Right lobe of liver (tissue), 4 donors: ENCODE measurements at regions not wholly inside any gene's neighbourhood (a gene's known extent, or its start where the extent isn't known, plus 50 kb on each side); places are given as distances from the start of the nearest gene placed in this dataset.
"Not testable (repeated sequence)": the region's sequence is repeated elsewhere in the genome, so short reads cannot be mapped to it uniquely, and the experiment has no call there.

Source experiments
- CTCF ChIP-seq, 4 donors: fragments of 200-600 bp in 3 of 4; fragments of 450-650 bp in 1 of 4; IDR thresholded peaks; one replicate each; pipeline versions ENCODE4 v1.5.1 to v1.8.0; 2016 to 2022; ENCODE audit warnings: antibody characterized with exemption in 4 of 4, mild to moderate bottlenecking in 2 of 4
- POLR2A ChIP-seq: fragments of 450-650 bp; IDR thresholded peaks from one replicate; pipeline ENCODE4 v1.6.1; 2017; ENCODE audit warnings: antibody characterized with exemption, mild to moderate bottlenecking
- donor health status: DM: no; HTN: no; CAD: no.
- donor health status: DM: no; HTN: no; CAD: no.
- donor health status: DM: no; HTN: yes; CAD: no.

GRCh38 chr1:147423100-147423827 lies 118.0 kb upstream of the BCL9 start:
- not testable (repeated sequence) for TF ChIP-seq CTCF (IDR thresholded peaks at IDR 0.05); POLR2A
